MM.1S (cell line): ENCODE measurements at regions not wholly inside any gene's neighbourhood (a gene's known extent, or its start where the extent isn't known, plus 50 kb on each side); places are given as distances from the start of the nearest gene placed in this dataset.
"Not testable (repeated sequence)": the region's sequence is repeated elsewhere in the genome, so short reads cannot be mapped to it uniquely, and the experiment has no call there.

ENCODE experiments used
- EZH2 ChIP-seq: fragments of 300-600 bp; sonication (generic); optimal IDR thresholded peaks from 2 replicates; pipeline ENCODE3; 2017; ENCODE audit warnings: low read depth, mild to moderate bottlenecking, antibody characterized with exemption, low read length, mixed read lengths
- TF ChIP-seq, protein P1 (sequence below): fragments of 300-600 bp; sonication (generic); IDR thresholded peaks from 2 replicates; pipeline ENCODE4 v1.5.1; 2016; ENCODE audit warnings: antibody characterized with exemption, low read length, mixed read lengths

DNA sequence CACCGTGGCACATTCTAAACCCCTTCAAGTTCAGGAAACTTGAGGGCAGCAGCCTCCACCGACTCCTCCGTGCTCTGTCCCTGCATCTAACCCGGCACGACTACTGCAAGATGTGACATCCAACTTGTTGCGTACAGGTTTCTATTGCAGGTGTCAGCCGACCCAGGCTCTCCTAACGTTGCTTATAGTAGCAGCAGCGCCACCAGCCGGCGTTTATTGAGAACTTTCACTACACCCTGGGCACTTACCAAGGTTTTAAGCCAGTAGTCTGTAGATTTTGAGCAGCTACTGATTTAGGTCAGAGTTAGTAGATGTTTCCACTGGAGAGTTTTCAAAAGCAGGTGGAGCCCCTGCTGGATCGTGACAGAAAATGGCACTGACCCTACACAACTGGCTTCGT is 123.8 kb upstream of the PRKX start:
- TF ChIP-seq, protein P1, sequence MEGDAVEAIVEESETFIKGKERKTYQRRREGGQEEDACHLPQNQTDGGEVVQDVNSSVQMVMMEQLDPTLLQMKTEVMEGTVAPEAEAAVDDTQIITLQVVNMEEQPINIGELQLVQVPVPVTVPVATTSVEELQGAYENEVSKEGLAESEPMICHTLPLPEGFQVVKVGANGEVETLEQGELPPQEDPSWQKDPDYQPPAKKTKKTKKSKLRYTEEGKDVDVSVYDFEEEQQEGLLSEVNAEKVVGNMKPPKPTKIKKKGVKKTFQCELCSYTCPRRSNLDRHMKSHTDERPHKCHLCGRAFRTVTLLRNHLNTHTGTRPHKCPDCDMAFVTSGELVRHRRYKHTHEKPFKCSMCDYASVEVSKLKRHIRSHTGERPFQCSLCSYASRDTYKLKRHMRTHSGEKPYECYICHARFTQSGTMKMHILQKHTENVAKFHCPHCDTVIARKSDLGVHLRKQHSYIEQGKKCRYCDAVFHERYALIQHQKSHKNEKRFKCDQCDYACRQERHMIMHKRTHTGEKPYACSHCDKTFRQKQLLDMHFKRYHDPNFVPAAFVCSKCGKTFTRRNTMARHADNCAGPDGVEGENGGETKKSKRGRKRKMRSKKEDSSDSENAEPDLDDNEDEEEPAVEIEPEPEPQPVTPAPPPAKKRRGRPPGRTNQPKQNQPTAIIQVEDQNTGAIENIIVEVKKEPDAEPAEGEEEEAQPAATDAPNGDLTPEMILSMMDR: not testable (repeated sequence)
- TF ChIP-seq EZH2: not testable (repeated sequence)
